ENCODE measurements at regions not wholly inside any gene's neighbourhood (a gene's known extent, or its start where the extent isn't known, plus 50 kb on each side); places are given as distances from the start of the nearest gene placed in this dataset.

DNA sequence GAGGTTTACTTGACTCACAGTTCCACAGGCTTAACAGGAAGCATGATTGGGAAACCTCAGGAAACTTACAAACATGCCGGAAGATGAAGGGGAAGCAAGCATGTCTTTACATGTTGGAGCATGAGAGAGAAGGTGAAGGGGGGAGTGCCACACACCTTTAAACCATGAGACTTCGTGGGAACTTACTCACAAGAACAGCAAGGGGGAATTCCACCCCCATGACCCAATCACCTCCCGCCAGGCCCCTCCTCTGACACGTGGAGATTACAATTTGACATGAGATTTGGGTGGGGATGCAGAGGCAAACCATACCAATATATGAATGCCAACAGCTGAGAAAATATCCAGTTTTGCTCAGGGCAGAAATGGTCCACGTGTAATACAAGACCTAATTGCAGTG, 518.6 kb downstream of the VRK1 start:
- Histone ChIP-seq H3K79me1 (ENCODE audit: low read depth in 1 of 2, low read length in 2 of 2) (no peaks in the 10 kb centered on the region), H2AFZ (replicated peaks; ENCODE audit: low read length, poor library complexity) (no peak overlapping the region), H3K18ac (ENCODE audit: low read depth, low read length) (no peak overlapping the region), H3K4me2 (ENCODE audit: low read depth, low read length) (no peak overlapping the region), H4K5ac (ENCODE audit: low read depth, low read length) (no peak overlapping the region), H3K23ac (ENCODE audit: low read depth, low read length) (no peak overlapping the region), H2BK120ac (ENCODE audit: low read depth, low read length) (no peak overlapping the region), H3K4me3 (ENCODE audit: insufficient read depth, low read depth, low read length) (no peak overlapping the region), H4K8ac (ENCODE audit: low read depth in 2 of 2, low read length in 2 of 2) (no peak overlapping the region), H4K91ac (ENCODE audit: insufficient read depth, low read depth, low read length) (no peak overlapping the region), H3K56ac (ENCODE audit: extremely low read depth, insufficient read depth, low read length) (no peak overlapping the region), H3K27ac (ENCODE audit: insufficient read depth, low read length) (no peak overlapping the region), H3K36me3 (ENCODE audit: control insufficient read depth, insufficient read depth, low read length) (no peaks in the 10 kb centered on the region), H2AK9ac (replicated peaks; ENCODE audit: low read depth, low read length, poor library complexity) (no peak overlapping the region), H3K14ac (replicated peaks; ENCODE audit: low read depth, low read length) (no peak overlapping the region), H3K9me1 (ENCODE audit: insufficient read depth, low read length) (no peaks in the 10 kb centered on the region), H4K20me1 (ENCODE audit: insufficient read depth, low read length) (no peaks in the 10 kb centered on the region), H2AK5ac (ENCODE audit: low read depth, low read length) (no peak overlapping the region), H3K9me3 (ENCODE audit: control insufficient read depth, insufficient read depth, low read length) (peaks cover 14% of the 10 kb centered on the region), H2BK15ac (ENCODE audit: low read depth, low read length) (no peak overlapping the region), H3K27me3 (ENCODE audit: control insufficient read depth, insufficient read depth, low read length) (no peaks in the 10 kb centered on the region), H2BK5ac (ENCODE audit: low read depth, low read length, poor library complexity, severe bottlenecking) (no peak overlapping the region), H3K9ac (ENCODE audit: low read depth, low read length) (no peak overlapping the region), H2BK20ac (ENCODE audit: low read depth, low read length) (no peak overlapping the region), H3K4me1 (ENCODE audit: control insufficient read depth, insufficient read depth, low read length) (no peaks in the 10 kb centered on the region), H3K4ac (ENCODE audit: low read depth, low read length) (no peak overlapping the region)
- ATAC-seq (ENCODE audit: low read depth) (no peak), DNase-seq (no peak)
- in situ Hi-C loops (cut with MboI; ENCODE audit: low sequenced_read_pairs) (no loop called here), intact Hi-C loops (cut with micrococcal nuclease) (no loop called here), dilution Hi-C loops (cut with HindIII; ENCODE audit: low sequenced_read_pairs, unreplicated experiment) (no loop called here)
- ChIA-PET POLR2A (ENCODE audit: unreplicated experiment) (no interaction called here), CTCF (no interaction called here)
- no CpG with 5 or more reads among the region's 5 CpGs for WGBS, 2 experiments (ENCODE audit: extremely low coverage in 2 of 2, insufficient read length in 1 of 2)
- TF ChIP-seq SMC3 (IDR thresholded peaks at IDR 0.05; ENCODE audit: low read depth, low read length): no peak
- no peak for TF ChIP-seq BHLHE40 (IDR thresholded peaks at IDR 0.05; ENCODE audit: low read depth, low read length)
- TF ChIP-seq MXI1 (IDR thresholded peaks at IDR 0.05; ENCODE audit: borderline replicate concordance, low read depth, low read length): no peak
- no peak for TF ChIP-seq CEBPB (IDR thresholded peaks at IDR 0.05; ENCODE audit: low read depth, low read length)
- TF ChIP-seq MAZ (IDR thresholded peaks at IDR 0.05; ENCODE audit: borderline replicate concordance, low read depth, low read length): no peak
- TF ChIP-seq, protein P1, sequence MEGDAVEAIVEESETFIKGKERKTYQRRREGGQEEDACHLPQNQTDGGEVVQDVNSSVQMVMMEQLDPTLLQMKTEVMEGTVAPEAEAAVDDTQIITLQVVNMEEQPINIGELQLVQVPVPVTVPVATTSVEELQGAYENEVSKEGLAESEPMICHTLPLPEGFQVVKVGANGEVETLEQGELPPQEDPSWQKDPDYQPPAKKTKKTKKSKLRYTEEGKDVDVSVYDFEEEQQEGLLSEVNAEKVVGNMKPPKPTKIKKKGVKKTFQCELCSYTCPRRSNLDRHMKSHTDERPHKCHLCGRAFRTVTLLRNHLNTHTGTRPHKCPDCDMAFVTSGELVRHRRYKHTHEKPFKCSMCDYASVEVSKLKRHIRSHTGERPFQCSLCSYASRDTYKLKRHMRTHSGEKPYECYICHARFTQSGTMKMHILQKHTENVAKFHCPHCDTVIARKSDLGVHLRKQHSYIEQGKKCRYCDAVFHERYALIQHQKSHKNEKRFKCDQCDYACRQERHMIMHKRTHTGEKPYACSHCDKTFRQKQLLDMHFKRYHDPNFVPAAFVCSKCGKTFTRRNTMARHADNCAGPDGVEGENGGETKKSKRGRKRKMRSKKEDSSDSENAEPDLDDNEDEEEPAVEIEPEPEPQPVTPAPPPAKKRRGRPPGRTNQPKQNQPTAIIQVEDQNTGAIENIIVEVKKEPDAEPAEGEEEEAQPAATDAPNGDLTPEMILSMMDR (conservative IDR thresholded peaks at IDR 0.05; ENCODE audit: low read depth, low read length): no peak
- no TSS peak for BruUV-seq (replicated peaks)

Data from IMR-90 (cell line).